ENCODE measurements at regions not wholly inside any gene's neighbourhood (a gene's known extent, or its start where the extent isn't known, plus 50 kb on each side); places are given as distances from the start of the nearest gene placed in this dataset.

DNA sequence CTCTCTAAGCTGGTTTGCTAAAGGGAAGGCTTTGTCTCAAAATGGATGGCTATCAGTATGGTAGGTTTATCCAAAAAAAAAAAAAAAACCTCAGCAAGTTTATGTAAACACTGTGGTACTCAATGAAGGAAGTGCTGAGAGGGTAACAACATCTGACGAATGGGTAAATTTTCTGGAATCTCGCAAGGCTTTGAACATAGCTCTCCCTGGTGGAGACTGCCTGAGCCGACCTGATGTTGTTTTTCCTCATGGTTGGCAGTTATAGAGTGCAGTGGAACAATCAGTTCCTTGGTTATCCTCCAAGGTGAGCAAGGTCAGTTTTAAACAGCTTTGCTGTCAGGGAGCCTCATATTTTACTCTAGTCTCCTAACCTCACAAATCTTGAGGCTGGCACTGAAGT, 94.6 kb downstream of the ZPLD1 start:
- TF ChIP-seq, protein P1, sequence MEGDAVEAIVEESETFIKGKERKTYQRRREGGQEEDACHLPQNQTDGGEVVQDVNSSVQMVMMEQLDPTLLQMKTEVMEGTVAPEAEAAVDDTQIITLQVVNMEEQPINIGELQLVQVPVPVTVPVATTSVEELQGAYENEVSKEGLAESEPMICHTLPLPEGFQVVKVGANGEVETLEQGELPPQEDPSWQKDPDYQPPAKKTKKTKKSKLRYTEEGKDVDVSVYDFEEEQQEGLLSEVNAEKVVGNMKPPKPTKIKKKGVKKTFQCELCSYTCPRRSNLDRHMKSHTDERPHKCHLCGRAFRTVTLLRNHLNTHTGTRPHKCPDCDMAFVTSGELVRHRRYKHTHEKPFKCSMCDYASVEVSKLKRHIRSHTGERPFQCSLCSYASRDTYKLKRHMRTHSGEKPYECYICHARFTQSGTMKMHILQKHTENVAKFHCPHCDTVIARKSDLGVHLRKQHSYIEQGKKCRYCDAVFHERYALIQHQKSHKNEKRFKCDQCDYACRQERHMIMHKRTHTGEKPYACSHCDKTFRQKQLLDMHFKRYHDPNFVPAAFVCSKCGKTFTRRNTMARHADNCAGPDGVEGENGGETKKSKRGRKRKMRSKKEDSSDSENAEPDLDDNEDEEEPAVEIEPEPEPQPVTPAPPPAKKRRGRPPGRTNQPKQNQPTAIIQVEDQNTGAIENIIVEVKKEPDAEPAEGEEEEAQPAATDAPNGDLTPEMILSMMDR (IDR thresholded peaks at IDR 0.05): peak in 4 of 7 experiments; percentile 37 to 45 (median 40)
- TF ChIP-seq POLR2A (IDR thresholded peaks at IDR 0.05): no peak

All from body of pancreas (tissue), 4 donors.